CD4-positive, alpha-beta T cell treated with Interleukin-4 for 1 hour (primary cell): ENCODE measurements at regions not wholly inside any gene's neighbourhood (a gene's known extent, or its start where the extent isn't known, plus 50 kb on each side); places are given as distances from the start of the nearest gene placed in this dataset.
"Not testable (repeated sequence)": the region's sequence is repeated elsewhere in the genome, so short reads cannot be mapped to it uniquely, and the experiment has no call there.

Source experiments
- DNase-seq, 2 donors: peaks; one replicate each; pipeline ENCODE4 v3.0.0-alpha.2; 2020 to 2022

GRCh38 chr7:131057015-131057793, 270.5 kb upstream of the MKLN1 start:
- peak; percentile 60 to 87 for DNase-seq

GRCh38 chr7:131057794-131058070, 269.9 kb upstream of the MKLN1 start:
- peak; percentile 71 to 79 for DNase-seq

- DNase-seq = not testable (repeated sequence)
Measured at GRCh38 chr7:131058561-131059288, 269.0 kb upstream of the MKLN1 start.

GRCh38 chr7:131059401-131059800, 268.3 kb upstream of the MKLN1 start:
- not testable (repeated sequence) for DNase-seq

GRCh38 chr7:131061158-131061557, 266.5 kb upstream of the MKLN1 start:
- peak in 1 of 2 donors; percentile 69 for DNase-seq

GRCh38 chr7:131061818-131062217, 265.9 kb upstream of the MKLN1 start:
- DNase-seq = peak in 1 of 2 donors; percentile 59

GRCh38 chr7:131066635-131067034, 261.0 kb upstream of the MKLN1 start:
- DNase-seq = no peak

- no peak for DNase-seq
Measured at GRCh38 chr7:131067220-131067619, 260.5 kb upstream of the MKLN1 start.

GRCh38 chr7:131068604-131069021, 259.1 kb upstream of the MKLN1 start:
- DNase-seq = no peak

- DNase-seq = peak in 1 of 2 donors; percentile 51
Measured at GRCh38 chr7:131071786-131072504, 255.7 kb upstream of the MKLN1 start.

GRCh38 chr7:131072505-131073091, 255.1 kb upstream of the MKLN1 start:
- peak in 1 of 2 donors; percentile 57 for DNase-seq

GRCh38 chr7:131074043-131074442, 253.6 kb upstream of the MKLN1 start:
- no peak for DNase-seq

GRCh38 chr7:131074585-131074984, 253.1 kb upstream of the MKLN1 start:
- DNase-seq = no peak

- DNase-seq = no peak
Measured at GRCh38 chr7:131075406-131075805, 252.3 kb upstream of the MKLN1 start.

GRCh38 chr7:131076032-131076431, 251.6 kb upstream of the MKLN1 start:
- no peak for DNase-seq

- no peak for DNase-seq
Measured at GRCh38 chr7:131076711-131077181, 250.9 kb upstream of the MKLN1 start.

- no peak for DNase-seq
Measured at GRCh38 chr7:131077735-131078134, 249.9 kb upstream of the MKLN1 start.

- DNase-seq = no peak
Measured at GRCh38 chr7:131080754-131081153, 246.9 kb upstream of the MKLN1 start.

- no peak for DNase-seq
Measured at GRCh38 chr7:131081308-131081707, 246.4 kb upstream of the MKLN1 start.

GRCh38 chr7:131083781-131084180, 243.9 kb upstream of the MKLN1 start:
- no peak for DNase-seq

- DNase-seq = not testable (repeated sequence)
Measured at GRCh38 chr7:131084336-131084735, 243.3 kb upstream of the MKLN1 start.

GRCh38 chr7:131087756-131088658, 239.7 kb upstream of the MKLN1 start:
- no peak for DNase-seq
